ENCODE measurements at regions not wholly inside any gene's neighbourhood (a gene's known extent, or its start where the extent isn't known, plus 50 kb on each side); places are given as distances from the start of the nearest gene placed in this dataset.
"Not testable (repeated sequence)": the region's sequence is repeated elsewhere in the genome, so short reads cannot be mapped to it uniquely, and the experiment has no call there.

DNA sequence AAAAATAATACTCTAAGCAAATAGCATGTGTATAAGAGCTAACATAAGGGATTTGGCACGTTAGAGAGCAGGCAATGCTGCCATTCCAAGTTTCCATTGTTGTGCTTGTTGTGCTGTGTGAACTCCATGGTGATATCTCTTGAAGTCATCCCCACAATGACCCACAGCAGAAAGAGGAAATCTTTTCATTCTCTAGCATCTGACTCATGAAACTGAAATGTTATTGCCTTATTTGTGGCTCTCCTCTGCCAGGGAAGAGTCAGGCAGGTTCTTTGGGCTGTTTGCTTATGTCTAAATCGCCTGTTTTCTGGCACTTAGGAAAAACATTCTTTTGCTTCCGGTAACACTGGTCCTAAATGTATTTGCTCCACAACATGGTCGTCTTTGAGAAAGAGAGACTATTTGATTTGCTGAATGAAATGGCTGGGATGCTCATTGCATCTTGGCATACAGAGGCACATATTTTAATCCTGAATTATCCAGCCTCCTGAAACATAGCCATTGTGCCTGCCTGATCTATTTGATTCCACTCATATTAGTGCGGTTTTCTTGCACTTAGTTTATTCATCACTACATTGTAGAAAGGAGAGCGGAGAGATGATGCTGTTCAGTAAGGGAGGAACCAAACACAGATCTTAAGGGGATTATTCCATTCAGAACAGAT is 188.8 kb downstream of the CSNK1G3 start:
- no peak overlapping the region for H3K4me3 ChIP-seq
- H3K4me1 ChIP-seq (replicated peaks in 1 of 2) = peaks cover 3 to 6% of the 10 kb centered on the region in 2 donors
- ATAC-seq (replicated peaks in 6 of 8) = peak in 7 of 8 experiments; percentile 26 to 91 (median 77)
- no peak overlapping the region for H3K27ac ChIP-seq
- 3 to 100% (median 81%) methylated on average over 1 to 6 of the region's 6 CpGs for WGBS, 10 experiments
- in situ Hi-C loops (cut with MboI; ENCODE audit: low pct_unique_long_range_greater_than_20kb in 2 of 9, low sequenced_read_pairs in 9 of 9, unreplicated experiment in 9 of 9) = no loop called here

DNA sequence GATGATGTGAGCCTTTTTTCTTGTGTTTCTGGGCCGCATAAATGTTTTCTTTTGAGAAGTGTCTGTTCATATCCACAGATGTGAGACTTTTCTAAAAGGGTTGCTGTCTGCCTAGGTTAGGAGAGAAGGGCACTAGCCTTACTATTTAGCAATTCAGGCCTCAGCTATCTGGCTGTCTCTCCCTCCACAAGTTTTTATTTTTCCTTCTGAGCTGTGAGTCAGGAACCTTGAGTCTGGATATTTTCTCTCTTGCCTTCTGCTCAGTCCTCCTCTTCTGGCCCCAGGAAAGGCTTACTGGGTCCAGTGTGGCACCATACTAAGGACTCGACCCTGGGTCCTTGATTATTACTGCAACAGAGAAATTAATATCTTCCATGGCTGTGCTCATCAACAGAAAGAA is 187.6 kb downstream of the CSNK1G3 start:
- no peak overlapping the region for H3K4me3 ChIP-seq
- 0 to 100% (median 82%) methylated on average over 1 to 2 of the region's 2 CpGs for WGBS, 10 experiments
- in situ Hi-C loops (cut with MboI; ENCODE audit: low pct_unique_long_range_greater_than_20kb in 2 of 9, low sequenced_read_pairs in 9 of 9, unreplicated experiment in 9 of 9) = no loop called here
- H3K4me1 ChIP-seq (replicated peaks in 1 of 2) = peaks cover 3 to 6% of the 10 kb centered on the region in 2 donors
- no peak for ATAC-seq (replicated peaks in 6 of 8)
- no peak overlapping the region for H3K27ac ChIP-seq

DNA sequence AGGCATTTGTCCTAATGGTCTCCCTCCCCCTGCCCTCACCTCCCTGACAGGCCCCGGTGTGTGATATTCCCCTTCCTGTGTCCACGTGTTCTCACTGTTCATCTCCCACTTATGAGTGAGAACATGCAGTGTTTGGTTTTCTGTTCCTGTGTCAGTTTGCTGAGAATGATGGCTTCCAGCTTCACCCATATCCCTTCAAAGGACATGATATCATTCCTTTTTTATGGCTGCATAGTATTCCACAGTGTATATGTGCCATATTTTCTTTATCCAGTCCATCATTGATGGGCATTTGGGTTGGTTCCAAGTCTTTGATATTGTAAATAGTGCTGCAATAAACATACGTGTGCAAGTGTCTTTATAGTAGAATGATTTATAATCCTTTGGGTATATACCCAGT is 187.0 kb downstream of the CSNK1G3 start:
- 72 to 100% (median 95%) methylated on average over 1 to 2 of the region's 3 CpGs; no CpG with 5 or more reads in 2 of the 10 experiments for WGBS, 10 experiments
- H3K4me3 ChIP-seq; H3K27ac ChIP-seq; ATAC-seq (replicated peaks in 6 of 8); H3K4me1 ChIP-seq (replicated peaks in 1 of 2); in situ Hi-C loops (cut with MboI; ENCODE audit: low pct_unique_long_range_greater_than_20kb in 2 of 9, low sequenced_read_pairs in 9 of 9, unreplicated experiment in 9 of 9): not testable (repeated sequence)

DNA sequence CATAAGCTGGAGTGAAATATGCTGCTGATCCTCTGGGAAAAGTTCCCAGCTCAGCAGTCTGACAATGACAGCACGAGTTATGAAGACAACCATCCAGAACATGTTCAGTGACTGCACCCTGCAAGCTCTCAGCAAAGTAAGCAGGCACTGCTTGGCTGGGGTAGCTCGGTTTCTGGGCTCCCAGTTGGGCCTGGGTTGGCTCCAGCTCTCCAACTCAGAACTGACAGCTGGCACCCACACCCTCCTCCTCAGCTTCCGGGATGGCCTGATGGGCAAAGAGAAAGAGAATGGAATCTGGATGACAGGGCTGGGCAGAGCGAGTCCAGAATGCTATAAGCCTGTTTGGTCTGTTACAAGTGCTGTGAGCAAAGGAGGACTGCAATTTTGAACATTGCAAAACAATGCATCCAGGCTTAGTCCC is 185.0 kb downstream of the CSNK1G3 start:
- Histone ChIP-seq H3K4me1 (replicated peaks in 1 of 2) (peaks cover 3 to 6% of the 10 kb centered on the region in 2 donors), H3K4me3 (no peak overlapping the region), H3K27ac (peak overlapping the region in 1 of 2 donors; percentile 7)
- in situ Hi-C loops (cut with MboI; ENCODE audit: low pct_unique_long_range_greater_than_20kb in 2 of 9, low sequenced_read_pairs in 9 of 9, unreplicated experiment in 9 of 9) = no loop called here
- 0 to 90% (median 60%) methylated on average over 1 to 4 of the region's 4 CpGs; no CpG with 5 or more reads in 2 of the 10 experiments for WGBS, 10 experiments
- ATAC-seq (replicated peaks in 6 of 8) = peak; percentile 5 to 94 (median 46)

DNA sequence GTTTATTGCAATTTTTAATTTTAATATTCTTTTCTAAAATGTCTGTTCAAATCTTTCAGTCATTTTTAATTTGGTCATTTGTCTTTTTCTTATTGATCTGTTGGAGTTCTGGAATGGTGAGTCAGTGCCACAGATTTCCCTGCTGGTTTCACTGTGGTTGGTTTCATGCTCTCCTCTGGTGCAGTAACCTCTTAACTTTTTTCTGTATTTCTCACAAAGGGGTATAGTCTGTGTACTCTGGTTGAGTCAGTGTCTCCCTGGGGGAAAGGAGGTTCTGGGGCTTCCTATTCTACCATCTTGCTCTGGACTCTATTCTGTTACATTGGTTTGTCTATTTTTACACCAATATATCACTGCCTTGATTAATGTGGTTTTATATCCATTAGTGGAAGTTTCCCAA is 178.8 kb downstream of the CSNK1G3 start:
- in situ Hi-C loops (cut with MboI; ENCODE audit: low pct_unique_long_range_greater_than_20kb in 2 of 9, low sequenced_read_pairs in 9 of 9, unreplicated experiment in 9 of 9) = no loop called here
- Histone ChIP-seq H3K4me1 (replicated peaks in 1 of 2) (no peaks in the 10 kb centered on the region), H3K27ac (no peak overlapping the region), H3K4me3 (no peak overlapping the region)
- ATAC-seq (replicated peaks in 6 of 8) = no peak

DNA sequence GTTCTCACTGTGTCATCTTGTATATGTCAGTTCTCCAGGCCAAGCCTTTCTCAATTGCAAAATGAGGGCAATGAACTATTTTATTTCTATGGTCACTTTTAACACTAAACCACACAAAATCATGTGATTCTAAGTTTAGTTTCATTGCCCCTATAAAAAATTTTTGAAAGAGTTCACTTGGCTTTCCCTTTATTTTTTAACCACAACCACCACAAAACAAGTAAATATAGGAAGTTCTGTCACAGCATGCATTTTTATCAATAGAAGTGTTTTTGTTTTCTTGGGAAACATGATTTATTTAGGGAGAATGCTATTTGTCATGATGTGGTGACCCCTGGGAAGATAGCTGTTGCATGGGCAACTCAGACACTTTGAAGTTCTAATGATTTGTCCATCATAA is 169.1 kb downstream of the CSNK1G3 start:
- no peak for ATAC-seq (replicated peaks in 6 of 8)
- in situ Hi-C loops (cut with MboI; ENCODE audit: low pct_unique_long_range_greater_than_20kb in 2 of 9, low sequenced_read_pairs in 9 of 9, unreplicated experiment in 9 of 9) = no loop called here

DNA sequence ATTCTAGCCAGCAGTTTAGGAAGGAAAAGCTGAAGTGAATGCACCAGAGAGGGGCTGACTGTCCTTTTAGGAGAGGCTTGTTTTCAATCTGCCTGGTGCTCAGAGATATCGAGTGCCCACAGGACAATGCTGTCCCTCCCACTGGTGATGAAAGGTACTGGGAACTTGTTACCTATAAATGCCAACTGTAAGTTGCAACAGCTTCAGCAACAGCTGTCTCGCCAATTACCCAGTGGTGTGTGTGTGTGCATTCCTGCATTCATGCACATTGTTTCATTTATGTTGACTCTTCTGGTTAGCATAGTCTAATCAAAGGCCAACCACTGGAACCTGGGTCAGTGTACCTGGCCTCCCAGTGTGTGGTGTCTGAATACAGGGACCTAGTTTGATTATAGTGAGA is 161.1 kb downstream of the CSNK1G3 start:
- 40 to 69% (median 48%) methylated on average over 1 to 2 of the region's 2 CpGs; no CpG with 5 or more reads in 6 of the 10 experiments for WGBS, 10 experiments
- in situ Hi-C loops (cut with MboI; ENCODE audit: low pct_unique_long_range_greater_than_20kb in 2 of 9, low sequenced_read_pairs in 9 of 9, unreplicated experiment in 9 of 9) = loop anchor here in 2 of 9 experiments (25.0 kb wide), 1 partner anchor 1064 kb away; the partner anchor contains the start of gene ZNF608 (in 2 of the 2)
- Histone ChIP-seq H3K4me3 (no peak overlapping the region), H3K4me1 (replicated peaks in 1 of 2) (peaks cover 17 to 21% of the 10 kb centered on the region in 2 donors), H3K27ac (no peak overlapping the region)
- peak in 5 of 8 experiments; percentile 13 to 77 (median 69) for ATAC-seq (replicated peaks in 6 of 8)

More for the DNA sequence above, 169.1 kb downstream of the CSNK1G3 start:
- no peaks in the 10 kb centered on the region for H3K4me1 ChIP-seq (replicated peaks in 1 of 2)
- no peak overlapping the region for H3K27ac ChIP-seq
- no peak overlapping the region for H3K4me3 ChIP-seq

DNA sequence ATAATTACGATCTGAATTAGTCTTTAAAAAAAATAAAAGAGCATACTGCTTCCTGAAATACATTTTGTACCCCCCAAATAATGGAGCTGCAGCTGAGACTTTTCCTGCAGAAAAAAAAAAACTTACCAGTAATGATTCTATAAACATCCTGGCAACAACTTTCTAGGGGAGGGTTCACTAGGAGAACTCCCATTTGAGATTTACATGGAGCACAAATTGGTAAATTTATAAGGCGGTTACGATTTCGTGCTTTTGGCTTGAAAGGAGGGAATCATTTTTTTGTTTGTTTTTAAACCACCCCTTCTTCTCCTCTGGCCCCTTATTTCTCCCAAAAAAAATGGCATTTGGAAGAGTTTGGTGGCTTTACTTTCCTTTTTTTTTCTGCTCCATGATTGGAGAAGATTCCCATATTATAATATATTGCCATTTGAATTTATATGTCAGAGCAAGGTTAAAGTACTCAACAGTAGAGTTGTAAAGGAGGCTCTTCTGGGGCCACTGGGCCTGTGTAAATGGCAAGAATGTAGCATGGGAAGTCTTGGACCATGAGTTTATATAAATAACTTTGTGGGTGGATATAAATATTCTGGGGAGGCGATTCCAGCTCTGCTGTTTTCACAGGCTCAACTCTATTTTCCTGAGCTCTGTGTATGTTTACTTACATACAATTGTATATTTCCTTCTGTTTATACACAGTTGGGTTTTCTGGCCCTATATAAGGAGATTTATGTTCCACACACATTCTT is 159.9 kb downstream of the CSNK1G3 start:
- H3K4me1 ChIP-seq (replicated peaks in 1 of 2) = peaks cover 17 to 21% of the 10 kb centered on the region in 2 donors
- in situ Hi-C loops (cut with MboI; ENCODE audit: low pct_unique_long_range_greater_than_20kb in 2 of 9, low sequenced_read_pairs in 9 of 9, unreplicated experiment in 9 of 9) = loop anchor here in 2 of 9 experiments (25.0 kb wide), 1 partner anchor 1065 kb away; the partner anchor contains the start of gene ZNF608 (in 2 of the 2)
- H3K27ac ChIP-seq = no peak overlapping the region
- no peak overlapping the region for H3K4me3 ChIP-seq
- peak in 1 of 8 experiments; percentile 23 for ATAC-seq (replicated peaks in 6 of 8)
- WGBS, 10 experiments = 73 to 100% (median 81%) methylated on average over 1 to 5 of the region's 5 CpGs

DNA sequence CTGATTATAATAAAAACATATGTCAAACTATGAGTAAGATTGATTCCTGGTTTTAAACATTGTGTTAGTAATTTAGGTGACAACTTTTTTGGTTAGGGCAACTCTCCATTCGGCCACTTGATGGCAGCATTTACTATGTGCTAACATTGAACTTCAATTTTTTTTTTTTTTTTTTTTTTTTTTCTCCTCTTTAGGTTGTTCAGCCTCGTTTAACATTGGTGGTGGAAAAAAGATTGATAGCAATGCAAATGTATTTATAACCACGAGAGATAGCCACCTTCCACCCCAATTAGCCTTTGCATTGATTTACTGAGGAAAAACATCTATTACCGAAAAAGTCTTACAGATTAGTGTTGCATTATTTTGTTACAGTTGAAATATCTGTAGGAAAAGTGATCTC is 159.1 kb downstream of the CSNK1G3 start:
- Histone ChIP-seq H3K4me1 (replicated peaks in 1 of 2) (peaks cover 17 to 21% of the 10 kb centered on the region in 2 donors), H3K4me3 (no peak overlapping the region), H3K27ac (no peak overlapping the region)
- ATAC-seq (replicated peaks in 6 of 8) = peak in 6 of 8 experiments; percentile 19 to 62 (median 42)
- WGBS, 10 experiments = 0 to 28% (median 0%) methylated on average over 1 to 4 of the region's 4 CpGs
- in situ Hi-C loops (cut with MboI; ENCODE audit: low pct_unique_long_range_greater_than_20kb in 2 of 9, low sequenced_read_pairs in 9 of 9, unreplicated experiment in 9 of 9) = loop anchor here in 2 of 9 experiments (25.0 kb wide), 1 partner anchor 1066 kb away; the partner anchor contains the start of gene ZNF608 (in 2 of the 2)

Data from motor neuron (in vitro differentiated cells).